OCI-LY7 (cell line): ENCODE measurements at regions not wholly inside any gene's neighbourhood (a gene's known extent, or its start where the extent isn't known, plus 50 kb on each side); places are given as distances from the start of the nearest gene placed in this dataset.

Experiments
- BruUV-seq: library from RNA; stranded (reverse); fragments of 400-500 nt; replicated peaks from 2 replicates; lab custom pipeline; 2021; lab: Mats Ljungman, UMichigan
- CTCF ChIA-PET: fragments of 300-600 bp; sonication (Branson Sonifier 250); formaldehyde crosslinking; loops from one replicate; lab custom pipeline; 2022; ENCODE audit warnings: antibody characterized with exemption; ENCODE audit not compliant: unreplicated experiment; lab: Charles Lee
- POLR2A ChIA-PET: fragments of 300-600 bp; sonication (Branson Sonifier 250); formaldehyde crosslinking; loops from one replicate; lab custom pipeline; 2022; ENCODE audit warnings: antibody characterized with exemption; lab: Charles Lee
- DNase-seq: peaks from one replicate; pipeline ENCODE4 v3.0.0-alpha.2; 2015; ENCODE audit warnings: low spot score
- H2AFZ ChIP-seq: fragments of 200-600 bp; sonication (generic), shearing (Covaris generic); 2 replicates; pipeline ENCODE4 v1.6.1; 2014; ENCODE audit warnings: mild to moderate bottlenecking, antibody characterized with exemption, low read length, moderate library complexity
- H3K27ac ChIP-seq: fragments of 200-600 bp; sonication (generic); 2 replicates; pipeline ENCODE4 v1.5.1; 2014; ENCODE audit warnings: mixed run types, low read depth, mild to moderate bottlenecking, moderate library complexity, low read length, inconsistent platforms; ENCODE audit not compliant: poor library complexity, severe bottlenecking
- H3K36me3 ChIP-seq: fragments of 200-600 bp; sonication (generic); 2 replicates; pipeline ENCODE4 v1.6.1; 2014; ENCODE audit warnings: mild to moderate bottlenecking, antibody characterized with exemption, low read length, moderate library complexity, mixed read lengths; ENCODE audit not compliant: insufficient read depth
- H3K4me1 ChIP-seq: fragments of 200-600 bp; sonication (generic); 2 replicates; pipeline ENCODE4 v1.5.1; 2014; ENCODE audit warnings: mild to moderate bottlenecking, low read length; ENCODE audit not compliant: insufficient read depth, poor library complexity, severe bottlenecking
- H3K4me2 ChIP-seq: fragments of 200-600 bp; sonication (generic); 2 replicates; pipeline ENCODE4 v1.6.1; 2014; ENCODE audit warnings: mild to moderate bottlenecking, low read length
- H3K4me3 ChIP-seq: fragments of 200-600 bp; sonication (generic); 2 replicates; pipeline ENCODE4 v1.5.1; 2014; ENCODE audit warnings: mild to moderate bottlenecking, low read depth, low read length; ENCODE audit not compliant: poor library complexity, severe bottlenecking
- H3K79me2 ChIP-seq: fragments of 200-600 bp; sonication (generic); 2 replicates; pipeline ENCODE4 v1.6.1; 2016; ENCODE audit warnings: low read depth, mild to moderate bottlenecking, low read length, moderate library complexity, mixed read lengths; ENCODE audit not compliant: insufficient read depth
- H3K9me2 ChIP-seq: fragments of 200-600 bp; sonication (generic); 2 replicates; pipeline ENCODE4 v1.6.1; 2016; ENCODE audit warnings: mild to moderate bottlenecking, low read length, mixed read lengths; ENCODE audit not compliant: insufficient read depth
- H3K9me3 ChIP-seq: fragments of 200-600 bp; sonication (generic); 2 replicates; pipeline ENCODE4 v1.6.1; 2014; ENCODE audit warnings: mild to moderate bottlenecking, mixed run types, low read length, mixed read lengths
- H4K20me1 ChIP-seq: fragments of 200-600 bp; sonication (generic); 2 replicates; pipeline ENCODE4 v1.6.1; 2014; ENCODE audit warnings: mild to moderate bottlenecking, antibody characterized with exemption, low read length, moderate library complexity, mixed read lengths; ENCODE audit not compliant: insufficient read depth
- CTCF ChIP-seq: fragments of 200-600 bp; sonication (generic); conservative IDR thresholded peaks from 2 replicates; pipeline ENCODE4 v1.5.1; 2014; ENCODE audit warnings: mild to moderate bottlenecking, antibody characterized with exemption, low read length, moderate library complexity, mixed read lengths
- EZH2phosphoT487 ChIP-seq: fragments of 200-600 bp; sonication (generic); IDR thresholded peaks from 2 replicates; pipeline ENCODE4 v1.6.1; 2018; ENCODE audit warnings: low read depth, borderline replicate concordance, mild to moderate bottlenecking, mixed run types, antibody characterized with exemption, low read length, moderate library complexity, mixed read lengths
- intact Hi-C: fragments of 100-400 bp; cut with micrococcal nuclease; formaldehyde crosslinking; loops from one replicate; pipeline ENCODE4 v1.10.0; 2022; ENCODE audit not compliant: unreplicated experiment

- H3K4me1 ChIP-seq, result no peaks in the 10 kb centered on the region
- no TSS peak for BruUV-seq
- H3K27ac ChIP-seq, result no peak overlapping the region
- ChIA-PET POLR2A (no interaction called here), CTCF (no interaction called here)
- intact Hi-C loops, result no loop called here
- H3K9me2 ChIP-seq, result no peaks in the 10 kb centered on the region
- H3K9me3 ChIP-seq, result no peaks in the 10 kb centered on the region
- H2AFZ ChIP-seq, result no peak overlapping the region
- H3K79me2 ChIP-seq, result no peaks in the 10 kb centered on the region
- H4K20me1 ChIP-seq, result no peaks in the 10 kb centered on the region
- TF ChIP-seq CTCF (no peak), EZH2phosphoT487 (no peak)
- no peaks in the 10 kb centered on the region for H3K36me3 ChIP-seq
- DNase-seq, result no peak
- H3K4me3 ChIP-seq, result no peak overlapping the region
- H3K4me2 ChIP-seq, result no peak overlapping the region
These were observed 128.3 kb downstream of the TPRA1 start for GRCh38 chr3:127462111-127462655.

- TF ChIP-seq CTCF (no peak), EZH2phosphoT487 (no peak)
- POLR2A ChIA-PET, result no interaction called here
- DNase-seq, result no peak
- Histone ChIP-seq H3K79me2 (no peaks in the 10 kb centered on the region), H3K36me3 (no peaks in the 10 kb centered on the region), H3K4me1 (no peaks in the 10 kb centered on the region), H3K9me2 (no peaks in the 10 kb centered on the region), H3K4me3 (no peak overlapping the region), H3K27ac (no peak overlapping the region), H2AFZ (no peak overlapping the region), H3K9me3 (no peaks in the 10 kb centered on the region), H3K4me2 (no peak overlapping the region), H4K20me1 (no peaks in the 10 kb centered on the region)
- CTCF ChIA-PET, result no interaction called here
- intact Hi-C loops, result no loop called here
- BruUV-seq, result no TSS peak
These were observed 129.1 kb downstream of the TPRA1 start for GRCh38 chr3:127461286-127461910.

GRCh38 chr3:127459891-127460290 is 130.6 kb downstream of the TPRA1 start:
- Histone ChIP-seq H3K79me2 (no peaks in the 10 kb centered on the region), H3K36me3 (no peaks in the 10 kb centered on the region), H3K9me3 (no peaks in the 10 kb centered on the region), H3K4me1 (no peaks in the 10 kb centered on the region), H3K4me3 (no peak overlapping the region), H4K20me1 (no peaks in the 10 kb centered on the region), H3K4me2 (no peak overlapping the region), H3K9me2 (no peaks in the 10 kb centered on the region), H3K27ac (no peak overlapping the region), H2AFZ (no peak overlapping the region)
- ChIA-PET CTCF (no interaction called here), POLR2A (no interaction called here)
- no peak for DNase-seq
- intact Hi-C loops, result loop anchor here (5.0 to 10.0 kb wide), 2 partner anchors 475 to 783 kb away; partner anchors contain the start of gene PLXNA1
- no TSS peak for BruUV-seq
- TF ChIP-seq CTCF, result no peak
- no peak for TF ChIP-seq EZH2phosphoT487
